Stomach (tissue), 4 donors: ENCODE measurements at regions not wholly inside any gene's neighbourhood (a gene's known extent, or its start where the extent isn't known, plus 50 kb on each side); places are given as distances from the start of the nearest gene placed in this dataset.

Experiments
- CTCF ChIP-seq, 7 experiments: fragments of 450-650 bp in 4 of 7; fragments of 200-600 bp in 3 of 7; sonication (generic) in 3 of 7; IDR thresholded peaks; one replicate each; pipeline ENCODE4 v1.5.1; 2016 to 2019; ENCODE audit warnings: antibody characterized with exemption in 7 of 7, control low read depth in 2 of 7, mild to moderate bottlenecking in 1 of 7
- EP300 ChIP-seq: sonication (generic); formaldehyde crosslinking; IDR thresholded peaks from one replicate; pipeline ENCODE4 v1.6.1; 2017; ENCODE audit warnings: antibody characterized with exemption
- POLR2A ChIP-seq, 4 donors: fragments of 450-650 bp; IDR thresholded peaks; one replicate each; pipeline ENCODE4 v1.6.1; 2016; ENCODE audit warnings: antibody characterized with exemption in 4 of 4, control low read depth in 2 of 4, mild to moderate bottlenecking in 1 of 4, moderate library complexity in 1 of 4

- TF ChIP-seq CTCF (IDR thresholded peaks at IDR 0.05) (no peak), POLR2A (IDR thresholded peaks at IDR 0.05) (no peak), EP300 (no peak)
Observed at GRCh38 chr11:19580646-19581045, 132.0 kb upstream of the NAV2 start.
